ENCODE measurements at regions not wholly inside any gene's neighbourhood (a gene's known extent, or its start where the extent isn't known, plus 50 kb on each side); places are given as distances from the start of the nearest gene placed in this dataset.

DNA sequence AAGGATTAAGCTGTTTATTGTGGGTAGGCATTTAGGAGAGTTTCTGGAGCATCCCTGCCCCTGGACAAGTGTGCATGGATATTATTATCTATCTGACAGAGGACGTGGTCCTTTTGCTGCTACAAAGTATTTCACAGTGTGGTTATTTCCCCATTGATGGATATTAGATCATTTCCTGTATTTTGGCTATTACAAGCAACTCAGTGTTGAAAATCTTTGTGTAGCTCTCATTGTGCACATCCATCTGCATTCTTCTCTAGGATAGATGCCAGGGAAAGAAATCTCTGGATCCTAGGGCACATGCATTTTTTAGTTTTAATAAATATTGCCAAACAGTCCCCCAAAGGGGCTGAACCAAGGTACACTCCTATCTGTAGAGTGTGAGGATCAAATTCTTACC lies 154.3 kb upstream of the SRRM4 start:
- H3K4me3 ChIP-seq (ENCODE audit: low read depth, low read length), result no peak overlapping the region
- DNase-seq (ENCODE audit: low read depth), result no peak
- TF ChIP-seq, protein P1, sequence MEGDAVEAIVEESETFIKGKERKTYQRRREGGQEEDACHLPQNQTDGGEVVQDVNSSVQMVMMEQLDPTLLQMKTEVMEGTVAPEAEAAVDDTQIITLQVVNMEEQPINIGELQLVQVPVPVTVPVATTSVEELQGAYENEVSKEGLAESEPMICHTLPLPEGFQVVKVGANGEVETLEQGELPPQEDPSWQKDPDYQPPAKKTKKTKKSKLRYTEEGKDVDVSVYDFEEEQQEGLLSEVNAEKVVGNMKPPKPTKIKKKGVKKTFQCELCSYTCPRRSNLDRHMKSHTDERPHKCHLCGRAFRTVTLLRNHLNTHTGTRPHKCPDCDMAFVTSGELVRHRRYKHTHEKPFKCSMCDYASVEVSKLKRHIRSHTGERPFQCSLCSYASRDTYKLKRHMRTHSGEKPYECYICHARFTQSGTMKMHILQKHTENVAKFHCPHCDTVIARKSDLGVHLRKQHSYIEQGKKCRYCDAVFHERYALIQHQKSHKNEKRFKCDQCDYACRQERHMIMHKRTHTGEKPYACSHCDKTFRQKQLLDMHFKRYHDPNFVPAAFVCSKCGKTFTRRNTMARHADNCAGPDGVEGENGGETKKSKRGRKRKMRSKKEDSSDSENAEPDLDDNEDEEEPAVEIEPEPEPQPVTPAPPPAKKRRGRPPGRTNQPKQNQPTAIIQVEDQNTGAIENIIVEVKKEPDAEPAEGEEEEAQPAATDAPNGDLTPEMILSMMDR (IDR thresholded peaks at IDR 0.05; ENCODE audit: insufficient read depth, low read length, poor library complexity, severe bottlenecking), result no peak
- H3K36me3 ChIP-seq (ENCODE audit: control insufficient read depth, insufficient read depth, low read length), result no peaks in the 10 kb centered on the region
- no peaks in the 10 kb centered on the region for H3K27me3 ChIP-seq (ENCODE audit: control insufficient read depth, insufficient read depth, low read length)

DNA sequence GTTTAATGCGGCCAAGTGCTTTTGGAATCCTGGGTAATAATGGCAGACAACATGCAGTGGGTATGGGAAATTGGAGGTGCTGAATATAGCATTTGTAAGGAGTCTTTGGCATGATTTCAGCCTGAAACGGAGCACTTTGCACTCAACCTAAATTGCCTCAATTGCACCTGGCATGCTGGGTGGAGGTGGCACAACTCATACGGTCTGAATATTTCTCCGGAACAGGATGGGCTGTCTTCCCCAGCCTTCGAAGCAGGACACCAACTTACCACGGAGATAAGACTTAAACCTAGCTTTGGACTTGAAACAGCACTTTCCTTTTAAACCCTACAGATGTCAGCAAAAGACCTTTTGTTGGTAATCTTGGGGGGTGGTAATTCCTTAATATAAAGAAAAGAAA lies 153.7 kb upstream of the SRRM4 start:
- TF ChIP-seq, protein P1 (IDR thresholded peaks at IDR 0.05; ENCODE audit: insufficient read depth, low read length, poor library complexity, severe bottlenecking), result no peak
- H3K4me3 ChIP-seq (ENCODE audit: low read depth, low read length), result no peak overlapping the region
- DNase-seq (ENCODE audit: low read depth), result no peak
- no peaks in the 10 kb centered on the region for H3K27me3 ChIP-seq (ENCODE audit: control insufficient read depth, insufficient read depth, low read length)
- H3K36me3 ChIP-seq (ENCODE audit: control insufficient read depth, insufficient read depth, low read length), result no peaks in the 10 kb centered on the region

DNA sequence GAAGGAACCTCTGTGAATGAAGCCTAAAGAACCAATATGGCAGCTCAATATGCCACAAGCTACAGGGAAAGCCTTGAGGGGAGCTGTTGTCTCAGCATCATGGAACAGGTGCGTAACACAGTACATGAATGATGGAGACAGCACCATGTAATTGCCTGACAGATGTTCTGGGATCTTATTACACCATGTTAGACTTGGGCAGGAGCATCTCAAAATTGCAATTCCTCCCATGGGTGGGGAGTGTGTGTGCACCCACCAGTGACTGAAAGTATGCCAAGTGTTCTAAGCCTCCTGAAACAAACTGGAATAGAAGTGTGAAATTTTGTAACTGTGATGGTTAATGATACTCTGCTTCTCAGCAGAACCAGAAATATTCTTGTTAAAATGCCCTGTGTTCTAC lies 151.0 kb upstream of the SRRM4 start:
- Histone ChIP-seq H3K36me3 (ENCODE audit: control insufficient read depth, insufficient read depth, low read length) (no peaks in the 10 kb centered on the region), H3K4me3 (ENCODE audit: low read depth, low read length) (no peak overlapping the region), H3K27me3 (ENCODE audit: control insufficient read depth, insufficient read depth, low read length) (no peaks in the 10 kb centered on the region)
- TF ChIP-seq, protein P1 (IDR thresholded peaks at IDR 0.05; ENCODE audit: insufficient read depth, low read length, poor library complexity, severe bottlenecking), result no peak
- DNase-seq (ENCODE audit: low read depth), result no peak

DNA sequence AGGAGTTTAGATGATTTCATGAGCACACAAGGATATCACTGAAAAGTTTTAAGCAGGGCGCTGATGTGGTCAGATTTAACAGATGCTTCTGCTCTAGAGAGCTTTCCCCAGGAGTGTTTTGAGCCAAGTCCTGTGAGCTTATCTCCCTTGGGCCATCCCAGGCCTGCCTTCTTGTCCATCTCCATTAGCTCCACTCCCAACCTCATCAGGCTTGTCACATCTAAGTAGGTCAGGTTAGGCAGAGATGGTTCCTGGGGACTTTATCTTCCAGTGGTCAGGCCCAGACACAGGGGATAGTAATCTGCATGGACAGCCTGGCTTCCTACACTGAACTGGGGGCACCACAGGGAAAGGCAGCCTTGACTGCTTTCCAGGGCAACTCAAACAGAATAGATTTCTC lies 145.4 kb upstream of the SRRM4 start:
- TF ChIP-seq, protein P1 (IDR thresholded peaks at IDR 0.05; ENCODE audit: insufficient read depth, low read length, poor library complexity, severe bottlenecking), result no peak
- H3K27me3 ChIP-seq (ENCODE audit: control insufficient read depth, insufficient read depth, low read length), result no peaks in the 10 kb centered on the region
- no peaks in the 10 kb centered on the region for H3K36me3 ChIP-seq (ENCODE audit: control insufficient read depth, insufficient read depth, low read length)
- DNase-seq (ENCODE audit: low read depth), result no peak
- no peak overlapping the region for H3K4me3 ChIP-seq (ENCODE audit: low read depth, low read length)

DNA sequence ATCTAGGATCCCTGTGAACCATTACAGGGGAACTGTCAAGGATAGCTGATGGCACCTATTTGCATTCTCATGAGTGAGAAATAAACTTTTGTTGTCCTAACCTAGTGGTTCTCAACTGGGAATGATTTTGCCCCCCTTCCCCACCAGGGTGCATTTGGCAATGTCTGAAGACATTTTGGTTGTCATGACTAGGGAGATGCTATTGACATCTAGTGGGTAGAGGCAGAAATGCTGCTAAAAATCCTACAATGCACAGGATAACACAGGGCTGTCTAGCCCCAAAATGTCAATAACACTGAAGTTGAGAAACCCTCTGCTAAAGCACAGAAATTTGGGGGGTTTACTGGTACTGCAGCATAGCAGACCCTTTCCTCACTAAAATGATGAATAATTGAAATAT lies 140.9 kb upstream of the SRRM4 start:
- TF ChIP-seq, protein P1 (IDR thresholded peaks at IDR 0.05; ENCODE audit: insufficient read depth, low read length, poor library complexity, severe bottlenecking), result no peak
- no peak overlapping the region for H3K4me3 ChIP-seq (ENCODE audit: low read depth, low read length)
- no peak for DNase-seq (ENCODE audit: low read depth)

DNA sequence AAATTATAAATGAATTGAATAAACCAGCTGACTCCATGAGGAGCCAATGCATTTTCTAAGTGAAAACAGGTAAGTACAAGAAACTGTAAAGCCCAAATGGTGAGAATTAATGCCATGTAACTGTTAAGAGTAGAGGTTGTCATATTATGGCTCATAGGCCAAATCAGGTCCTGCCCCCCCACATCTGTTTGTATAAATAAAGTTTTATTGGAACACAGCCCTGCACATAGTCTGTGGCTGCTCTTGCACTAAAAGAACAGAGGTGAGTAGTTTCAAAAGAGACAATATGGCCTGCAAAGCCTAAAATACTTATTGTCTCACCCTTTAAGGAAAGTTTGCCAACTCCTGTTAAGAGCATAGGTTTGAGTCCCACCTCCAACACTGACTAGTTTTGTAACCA lies 140.5 kb upstream of the SRRM4 start:
- TF ChIP-seq, protein P1 (IDR thresholded peaks at IDR 0.05; ENCODE audit: insufficient read depth, low read length, poor library complexity, severe bottlenecking), result no peak
- no peaks in the 10 kb centered on the region for H3K36me3 ChIP-seq (ENCODE audit: control insufficient read depth, insufficient read depth, low read length)
- DNase-seq (ENCODE audit: low read depth), result no peak
- H3K27me3 ChIP-seq (ENCODE audit: control insufficient read depth, insufficient read depth, low read length), result no peaks in the 10 kb centered on the region
- H3K4me3 ChIP-seq (ENCODE audit: low read depth, low read length), result no peak overlapping the region

More for the DNA sequence above, 140.9 kb upstream of the SRRM4 start:
- Histone ChIP-seq H3K27me3 (ENCODE audit: control insufficient read depth, insufficient read depth, low read length) (no peaks in the 10 kb centered on the region), H3K36me3 (ENCODE audit: control insufficient read depth, insufficient read depth, low read length) (no peaks in the 10 kb centered on the region)

Data from kidney epithelial cell (primary cell).